CD14-positive monocyte (primary cell): ENCODE measurements at regions not wholly inside any gene's neighbourhood (a gene's known extent, or its start where the extent isn't known, plus 50 kb on each side); places are given as distances from the start of the nearest gene placed in this dataset.
"Not testable (repeated sequence)": the region's sequence is repeated elsewhere in the genome, so short reads cannot be mapped to it uniquely, and the experiment has no call there.

Experiments used
- DNase-seq, 3 donors: peaks; one replicate each; pipeline ENCODE4 v3.0.0-alpha.2; 2011 to 2022
- H2AFZ ChIP-seq: 2 replicates; pipeline ENCODE4 v1.6.0; 2012; ENCODE audit warnings: mild to moderate bottlenecking, low read depth, low read length, inconsistent platforms; ENCODE audit not compliant: insufficient read depth, poor library complexity, severe bottlenecking
- H3K27ac ChIP-seq, 2 donors: 1 replicate in 1 of 2; 2 replicates in 1 of 2; pipeline ENCODE4 v1.5.1; 2012 to 2013; ENCODE audit warnings: low read length in 2 of 2, control low read depth in 1 of 2, inconsistent platforms in 1 of 2, low read depth in 1 of 2, mild to moderate bottlenecking in 1 of 2
- H3K27me3 ChIP-seq, 2 donors: one replicate each; pipeline versions ENCODE4 v1.6.0 to v1.6.1; 2011 to 2013; ENCODE audit warnings: low read length in 2 of 2; ENCODE audit not compliant: control insufficient read depth in 2 of 2, insufficient read depth in 2 of 2
- H3K36me3 ChIP-seq, 2 donors: replicated peaks in 1 of 2; 1 replicate in 1 of 2; 2 replicates in 1 of 2; pipeline versions ENCODE4 v1.5.1 to v1.6.1; 2012 to 2013; ENCODE audit warnings: low read length in 2 of 2, control low read depth in 1 of 2, inconsistent platforms in 1 of 2, mild to moderate bottlenecking in 1 of 2; ENCODE audit not compliant: insufficient read depth in 2 of 2, control insufficient read depth in 1 of 2
- H3K4me1 ChIP-seq, 2 donors: 1 replicate in 1 of 2; 2 replicates in 1 of 2; pipeline versions ENCODE4 v1.5.1 to v1.6.1; 2012 to 2013; ENCODE audit warnings: low read length in 2 of 2, control low read depth in 1 of 2, inconsistent platforms in 1 of 2, mild to moderate bottlenecking in 1 of 2, moderate library complexity in 1 of 2; ENCODE audit not compliant: insufficient read depth in 2 of 2, control insufficient read depth in 1 of 2
- H3K4me2 ChIP-seq: replicated peaks from 2 replicates; pipeline ENCODE3; 2012; ENCODE audit warnings: low read length, moderate library complexity, mild to moderate bottlenecking; ENCODE audit not compliant: poor library complexity, severe bottlenecking; ENCODE audit errors: extremely low read depth
- H3K4me3 ChIP-seq, 3 experiments: fragments of 200-600 bp in 1 of 3; sonication (generic) in 1 of 3; replicated peaks in 1 of 3; 1 replicate in 2 of 3; 2 replicates in 1 of 3; pipeline ENCODE4 v1.5.1; 2011 to 2013; ENCODE audit warnings: low read length in 3 of 3, mild to moderate bottlenecking in 3 of 3, control low read depth in 2 of 3, low read depth in 2 of 3, inconsistent platforms in 1 of 3, moderate library complexity in 1 of 3
- H3K79me2 ChIP-seq: 2 replicates; pipeline ENCODE4 v1.6.0; 2012; ENCODE audit warnings: mild to moderate bottlenecking, control low read depth, inconsistent platforms, low read length, moderate library complexity; ENCODE audit not compliant: insufficient read depth
- H3K9ac ChIP-seq: 2 replicates; pipeline ENCODE4 v1.6.0; 2017; ENCODE audit warnings: low read length, mild to moderate bottlenecking; ENCODE audit not compliant: insufficient read depth, poor library complexity, severe bottlenecking
- H3K9me3 ChIP-seq, 2 donors: replicated peaks in 1 of 2; 1 replicate in 1 of 2; 2 replicates in 1 of 2; pipeline versions ENCODE4 v1.5.1 to v1.6.1; 2012 to 2013; ENCODE audit warnings: low read length in 2 of 2, control low read depth in 1 of 2; ENCODE audit not compliant: control insufficient read depth in 1 of 2, insufficient read depth in 1 of 2
- H4K20me1 ChIP-seq: 2 replicates; pipeline ENCODE4 v1.6.0; 2012; ENCODE audit warnings: mild to moderate bottlenecking, low read length, control low read depth, moderate library complexity; ENCODE audit not compliant: insufficient read depth
- H3K27ac Mint-ChIP-seq, 7 donors: one replicate each; pipeline ENCODE4 v1.8.0; 2020; ENCODE audit warnings: mild to moderate bottlenecking in 7 of 7, mixed read lengths in 7 of 7, moderate library complexity in 6 of 7, inconsistent platforms in 2 of 7
- H3K27me3 Mint-ChIP-seq, 3 donors: one replicate each; pipeline ENCODE4 v1.8.0; 2021 to 2022; ENCODE audit warnings: low read depth in 3 of 3, mild to moderate bottlenecking in 3 of 3, mixed read lengths in 3 of 3, moderate library complexity in 3 of 3, inconsistent platforms in 1 of 3
- H3K36me3 Mint-ChIP-seq, 2 donors: one replicate each; pipeline ENCODE4 v1.8.0; 2020; ENCODE audit warnings: mixed read lengths in 2 of 2, inconsistent platforms in 1 of 2, mild to moderate bottlenecking in 1 of 2
- H3K4me1 Mint-ChIP-seq: one replicate; pipeline ENCODE4 v1.8.0; 2020; ENCODE audit warnings: mild to moderate bottlenecking, mixed read lengths
- H3K4me3 Mint-ChIP-seq, 2 donors: one replicate each; pipeline ENCODE4 v1.8.0; 2020; ENCODE audit warnings: mild to moderate bottlenecking in 2 of 2, mixed read lengths in 2 of 2, moderate library complexity in 1 of 2
- H3K9me3 Mint-ChIP-seq, 7 donors: one replicate each; pipeline ENCODE4 v1.8.0; 2020 to 2022; ENCODE audit warnings: mixed read lengths in 7 of 7, mild to moderate bottlenecking in 6 of 7, moderate library complexity in 6 of 7, inconsistent platforms in 2 of 7
- CTCF ChIP-seq: fragments of 200-600 bp; IDR thresholded peaks from one replicate; pipeline ENCODE4 v1.8.0; 2022; ENCODE audit warnings: antibody characterized with exemption, mild to moderate bottlenecking
- WGBS: methylation state at CpG from one replicate; pipeline ENCODE4 v1.1.5; 2013; ENCODE audit warnings: missing lambda C conversion rate; ENCODE audit not compliant: insufficient coverage; 5-methylcytosine and 5-hydroxymethylcytosine counted together
- intact Hi-C, 2 donors: fragments of 100-400 bp; cut with micrococcal nuclease; formaldehyde crosslinking; loops; one replicate each; pipeline versions ENCODE4 v1.15.0 to v1.15.1; 2023

GRCh38 chr6:11847515-11848345 is 69.1 kb upstream of the ADTRP start:
- Histone ChIP-seq H3K27ac (no peak overlapping the region), H3K9me3 (no peaks in the 10 kb centered on the region), H3K36me3 (no peaks in the 10 kb centered on the region), H3K27me3 (no peaks in the 10 kb centered on the region), H3K9ac (no peak overlapping the region), H3K4me2 (no peak overlapping the region), H3K4me1 (peaks cover 0 to 2% of the 10 kb centered on the region in 2 donors), H3K4me3 (no peak overlapping the region), H4K20me1 (no peaks in the 10 kb centered on the region), H2AFZ (no peak overlapping the region), H3K79me2 (no peaks in the 10 kb centered on the region)
- no peak overlapping the region for H3K4me3 Mint-ChIP-seq
- intact Hi-C loops = no loop called here
- peaks cover 0 to 2% (median 0%) of the 10 kb centered on the region in 3 donors for H3K27me3 Mint-ChIP-seq
- H3K27ac Mint-ChIP-seq = no peak overlapping the region
- no peak for TF ChIP-seq CTCF
- H3K4me1 Mint-ChIP-seq = peaks cover 5% of the 10 kb centered on the region
- no peak for DNase-seq
- 100% methylated on average over 5 of the region's 6 CpGs for WGBS
- H3K36me3 Mint-ChIP-seq = no peaks in the 10 kb centered on the region
- H3K9me3 Mint-ChIP-seq = peaks cover 0 to 4% (median 2%) of the 10 kb centered on the region in 7 donors

DNA sequence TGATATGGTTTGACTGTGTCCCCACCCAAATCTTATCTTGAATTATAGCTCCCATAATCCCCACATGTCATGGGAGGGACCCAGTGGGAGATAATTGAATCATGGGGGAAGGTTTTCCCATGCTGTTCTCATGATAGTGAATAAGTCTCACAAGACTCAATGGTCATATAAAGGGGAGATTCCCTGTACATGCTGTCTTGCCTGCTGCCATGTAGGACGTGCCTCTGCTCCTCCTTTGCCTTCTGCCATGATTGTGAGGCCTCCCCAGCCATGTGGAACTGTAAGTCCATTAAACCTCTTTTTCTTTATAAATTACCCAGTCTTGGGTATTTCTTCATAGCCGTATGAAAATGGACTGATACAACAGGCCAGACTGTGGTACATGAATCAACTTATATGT is 68.5 kb upstream of the ADTRP start:
- H3K4me2 ChIP-seq, H3K4me3 ChIP-seq, H3K4me1 ChIP-seq, intact Hi-C loops, H3K36me3 ChIP-seq, H3K9me3 ChIP-seq, H3K9ac ChIP-seq, H4K20me1 ChIP-seq, H3K4me3 Mint-ChIP-seq, H3K4me1 Mint-ChIP-seq, H3K27me3 ChIP-seq, H3K79me2 ChIP-seq, H3K27ac ChIP-seq, H3K9me3 Mint-ChIP-seq, DNase-seq, H3K36me3 Mint-ChIP-seq, H2AFZ ChIP-seq, H3K27me3 Mint-ChIP-seq, H3K27ac Mint-ChIP-seq: not testable (repeated sequence)
- 88% methylated on average over 1 of the region's 2 CpGs for WGBS
